ENCODE measurements at regions not wholly inside any gene's neighbourhood (a gene's known extent, or its start where the extent isn't known, plus 50 kb on each side); places are given as distances from the start of the nearest gene placed in this dataset.
A peak's percentile ranks its signal among the peaks of the same experiment; 100 is the strongest.

DNA sequence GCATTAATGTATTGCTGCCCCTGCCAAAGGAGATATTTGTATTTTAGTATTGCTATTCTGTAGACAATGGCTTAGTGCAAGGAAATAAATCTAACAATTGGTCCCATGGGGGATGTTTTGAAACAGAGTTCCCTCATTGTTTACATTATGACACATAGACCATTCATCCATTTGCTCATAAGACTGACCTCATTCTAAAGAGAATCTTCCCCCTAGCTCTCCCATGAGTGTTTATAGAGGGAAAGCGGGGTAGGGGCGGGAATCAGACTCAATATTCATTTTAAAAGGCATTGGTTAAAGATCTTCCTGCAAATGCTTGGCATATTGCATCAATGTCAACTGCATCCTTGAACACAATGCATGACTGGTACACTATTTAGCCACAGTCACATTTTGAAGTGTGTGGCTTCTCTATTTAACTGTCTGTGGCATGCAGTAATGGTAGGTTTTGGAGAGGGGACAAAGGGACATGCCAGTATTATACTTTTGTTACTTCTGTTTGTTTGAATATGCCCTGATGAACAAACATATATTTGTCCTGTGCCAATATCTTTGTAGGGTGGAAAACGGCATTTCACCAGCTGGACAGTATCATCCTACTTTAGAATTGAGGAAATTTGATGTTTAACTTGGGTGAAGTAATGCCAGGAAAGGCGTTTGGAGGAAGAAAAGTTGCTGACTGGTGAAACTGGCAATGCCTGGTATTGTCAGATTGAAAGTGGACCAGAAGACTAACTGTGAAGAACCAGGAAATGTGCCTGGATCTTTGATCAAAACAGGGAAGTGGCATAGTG lies 84.1 kb upstream of the MEGF10 start (continued):
- TF ChIP-seq, protein P1, sequence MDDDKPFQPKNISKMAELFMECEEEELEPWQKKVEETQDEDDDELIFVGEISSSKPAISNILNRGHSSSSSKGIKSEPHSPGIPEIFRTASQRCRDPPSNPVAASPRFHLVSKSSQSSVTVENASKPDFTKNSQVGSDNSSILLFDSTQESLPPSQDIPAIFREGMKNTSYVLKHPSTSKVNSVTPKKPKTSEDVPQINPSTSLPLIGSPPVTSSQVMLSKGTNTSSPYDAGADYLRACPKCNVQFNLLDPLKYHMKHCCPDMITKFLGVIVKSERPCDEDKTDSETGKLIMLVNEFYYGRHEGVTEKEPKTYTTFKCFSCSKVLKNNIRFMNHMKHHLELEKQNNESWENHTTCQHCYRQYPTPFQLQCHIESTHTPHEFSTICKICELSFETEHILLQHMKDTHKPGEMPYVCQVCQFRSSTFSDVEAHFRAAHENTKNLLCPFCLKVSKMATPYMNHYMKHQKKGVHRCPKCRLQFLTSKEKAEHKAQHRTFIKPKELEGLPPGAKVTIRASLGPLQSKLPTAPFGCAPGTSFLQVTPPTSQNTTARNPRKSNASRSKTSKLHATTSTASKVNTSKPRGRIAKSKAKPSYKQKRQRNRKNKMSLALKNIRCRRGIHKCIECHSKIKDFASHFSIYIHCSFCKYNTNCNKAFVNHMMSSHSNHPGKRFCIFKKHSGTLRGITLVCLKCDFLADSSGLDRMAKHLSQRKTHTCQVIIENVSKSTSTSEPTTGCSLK (tag by site-specific recombination; IDR thresholded peaks at IDR 0.05): no peak
- TF ChIP-seq ZBTB48 (tag by site-specific recombination; IDR thresholded peaks at IDR 0.05): no peak
- TF ChIP-seq, protein P2, sequence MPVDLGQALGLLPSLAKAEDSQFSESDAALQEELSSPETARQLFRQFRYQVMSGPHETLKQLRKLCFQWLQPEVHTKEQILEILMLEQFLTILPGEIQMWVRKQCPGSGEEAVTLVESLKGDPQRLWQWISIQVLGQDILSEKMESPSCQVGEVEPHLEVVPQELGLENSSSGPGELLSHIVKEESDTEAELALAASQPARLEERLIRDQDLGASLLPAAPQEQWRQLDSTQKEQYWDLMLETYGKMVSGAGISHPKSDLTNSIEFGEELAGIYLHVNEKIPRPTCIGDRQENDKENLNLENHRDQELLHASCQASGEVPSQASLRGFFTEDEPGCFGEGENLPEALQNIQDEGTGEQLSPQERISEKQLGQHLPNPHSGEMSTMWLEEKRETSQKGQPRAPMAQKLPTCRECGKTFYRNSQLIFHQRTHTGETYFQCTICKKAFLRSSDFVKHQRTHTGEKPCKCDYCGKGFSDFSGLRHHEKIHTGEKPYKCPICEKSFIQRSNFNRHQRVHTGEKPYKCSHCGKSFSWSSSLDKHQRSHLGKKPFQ (tag by site-specific recombination; IDR thresholded peaks at IDR 0.05): no peak
- peak; percentile 71 for TF ChIP-seq GLIS1 (tag by site-specific recombination; IDR thresholded peaks at IDR 0.05)
- TF ChIP-seq ZNF23 (tag by site-specific recombination; IDR thresholded peaks at IDR 0.05; ENCODE audit: borderline replicate concordance): no peak
- peak; percentile 33; the same call in 1 of the 2 replicates for TF ChIP-seq ZNF501 (tag by site-specific recombination; IDR thresholded peaks at IDR 0.05)
- no peak for TF ChIP-seq ZNF555 (tag by site-specific recombination; conservative IDR thresholded peaks at IDR 0.05)
- no peak for TF ChIP-seq BCL11B (tag by site-specific recombination; IDR thresholded peaks at IDR 0.05; ENCODE audit: low read depth)
- TF ChIP-seq, protein P3, sequence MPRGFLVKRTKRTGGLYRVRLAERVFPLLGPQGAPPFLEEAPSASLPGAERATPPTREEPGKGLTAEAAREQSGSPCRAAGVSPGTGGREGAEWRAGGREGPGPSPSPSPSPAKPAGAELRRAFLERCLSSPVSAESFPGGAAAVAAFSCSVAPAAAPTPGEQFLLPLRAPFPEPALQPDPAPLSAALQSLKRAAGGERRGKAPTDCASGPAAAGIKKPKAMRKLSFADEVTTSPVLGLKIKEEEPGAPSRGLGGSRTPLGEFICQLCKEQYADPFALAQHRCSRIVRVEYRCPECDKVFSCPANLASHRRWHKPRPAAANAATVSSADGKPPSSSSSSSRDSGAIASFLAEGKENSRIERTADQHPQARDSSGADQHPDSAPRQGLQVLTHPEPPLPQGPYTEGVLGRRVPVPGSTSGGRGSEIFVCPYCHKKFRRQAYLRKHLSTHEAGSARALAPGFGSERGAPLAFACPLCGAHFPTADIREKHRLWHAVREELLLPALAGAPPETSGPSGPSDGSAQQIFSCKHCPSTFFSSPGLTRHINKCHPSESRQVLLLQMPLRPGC (tag by site-specific recombination; IDR thresholded peaks at IDR 0.05): peak; percentile 93
- peak; percentile 96 for TF ChIP-seq ZNF184 (tag by site-specific recombination; IDR thresholded peaks at IDR 0.05)
- TF ChIP-seq ZNF596 (tag by site-specific recombination; IDR thresholded peaks at IDR 0.05): no peak
- no peak for TF ChIP-seq ZIC2 (tag by site-specific recombination; IDR thresholded peaks at IDR 0.05)
- TF ChIP-seq, protein P4, sequence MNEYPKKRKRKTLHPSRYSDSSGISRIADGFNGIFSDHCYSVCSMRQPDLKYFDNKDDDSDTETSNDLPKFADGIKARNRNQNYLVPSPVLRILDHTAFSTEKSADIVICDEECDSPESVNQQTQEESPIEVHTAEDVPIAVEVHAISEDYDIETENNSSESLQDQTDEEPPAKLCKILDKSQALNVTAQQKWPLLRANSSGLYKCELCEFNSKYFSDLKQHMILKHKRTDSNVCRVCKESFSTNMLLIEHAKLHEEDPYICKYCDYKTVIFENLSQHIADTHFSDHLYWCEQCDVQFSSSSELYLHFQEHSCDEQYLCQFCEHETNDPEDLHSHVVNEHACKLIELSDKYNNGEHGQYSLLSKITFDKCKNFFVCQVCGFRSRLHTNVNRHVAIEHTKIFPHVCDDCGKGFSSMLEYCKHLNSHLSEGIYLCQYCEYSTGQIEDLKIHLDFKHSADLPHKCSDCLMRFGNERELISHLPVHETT (tag by site-specific recombination; IDR thresholded peaks at IDR 0.05): peak; percentile 96
- no peak for TF ChIP-seq ZSCAN30 (tag by site-specific recombination; IDR thresholded peaks at IDR 0.05)
- 0 out of 2 replicates have a peak, but pooled peaks have one; percentile 66 for TF ChIP-seq ZNF561 (tag by site-specific recombination; IDR thresholded peaks at IDR 0.05; ENCODE audit: borderline replicate concordance)
- TF ChIP-seq, protein P5, sequence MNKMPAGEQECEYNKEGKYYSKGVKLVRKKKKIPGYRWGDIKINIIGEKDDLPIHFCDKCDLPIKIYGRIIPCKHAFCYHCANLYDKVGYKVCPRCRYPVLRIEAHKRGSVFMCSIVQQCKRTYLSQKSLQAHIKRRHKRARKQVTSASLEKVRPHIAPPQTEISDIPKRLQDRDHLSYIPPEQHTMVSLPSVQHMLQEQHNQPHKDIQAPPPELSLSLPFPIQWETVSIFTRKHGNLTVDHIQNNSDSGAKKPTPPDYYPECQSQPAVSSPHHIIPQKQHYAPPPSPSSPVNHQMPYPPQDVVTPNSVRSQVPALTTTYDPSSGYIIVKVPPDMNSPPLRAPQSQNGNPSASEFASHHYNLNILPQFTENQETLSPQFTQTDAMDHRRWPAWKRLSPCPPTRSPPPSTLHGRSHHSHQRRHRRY (tag by site-specific recombination; IDR thresholded peaks at IDR 0.05): no peak
- peak; percentile 89 for TF ChIP-seq KLF8 (tag by site-specific recombination; IDR thresholded peaks at IDR 0.05)
- no peak; the same call in 1 of the 2 replicates for TF ChIP-seq ZBTB20 (tag by site-specific recombination; IDR thresholded peaks at IDR 0.05)
- TF ChIP-seq, protein P6, sequence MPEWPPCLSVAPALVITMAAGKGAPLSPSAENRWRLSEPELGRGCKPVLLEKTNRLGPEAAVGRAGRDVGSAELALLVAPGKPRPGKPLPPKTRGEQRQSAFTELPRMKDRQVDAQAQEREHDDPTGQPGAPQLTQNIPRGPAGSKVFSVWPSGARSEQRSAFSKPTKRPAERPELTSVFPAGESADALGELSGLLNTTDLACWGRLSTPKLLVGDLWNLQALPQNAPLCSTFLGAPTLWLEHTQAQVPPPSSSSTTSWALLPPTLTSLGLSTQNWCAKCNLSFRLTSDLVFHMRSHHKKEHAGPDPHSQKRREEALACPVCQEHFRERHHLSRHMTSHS (tag by site-specific recombination; IDR thresholded peaks at IDR 0.05): no peak
- TF ChIP-seq, protein P7, sequence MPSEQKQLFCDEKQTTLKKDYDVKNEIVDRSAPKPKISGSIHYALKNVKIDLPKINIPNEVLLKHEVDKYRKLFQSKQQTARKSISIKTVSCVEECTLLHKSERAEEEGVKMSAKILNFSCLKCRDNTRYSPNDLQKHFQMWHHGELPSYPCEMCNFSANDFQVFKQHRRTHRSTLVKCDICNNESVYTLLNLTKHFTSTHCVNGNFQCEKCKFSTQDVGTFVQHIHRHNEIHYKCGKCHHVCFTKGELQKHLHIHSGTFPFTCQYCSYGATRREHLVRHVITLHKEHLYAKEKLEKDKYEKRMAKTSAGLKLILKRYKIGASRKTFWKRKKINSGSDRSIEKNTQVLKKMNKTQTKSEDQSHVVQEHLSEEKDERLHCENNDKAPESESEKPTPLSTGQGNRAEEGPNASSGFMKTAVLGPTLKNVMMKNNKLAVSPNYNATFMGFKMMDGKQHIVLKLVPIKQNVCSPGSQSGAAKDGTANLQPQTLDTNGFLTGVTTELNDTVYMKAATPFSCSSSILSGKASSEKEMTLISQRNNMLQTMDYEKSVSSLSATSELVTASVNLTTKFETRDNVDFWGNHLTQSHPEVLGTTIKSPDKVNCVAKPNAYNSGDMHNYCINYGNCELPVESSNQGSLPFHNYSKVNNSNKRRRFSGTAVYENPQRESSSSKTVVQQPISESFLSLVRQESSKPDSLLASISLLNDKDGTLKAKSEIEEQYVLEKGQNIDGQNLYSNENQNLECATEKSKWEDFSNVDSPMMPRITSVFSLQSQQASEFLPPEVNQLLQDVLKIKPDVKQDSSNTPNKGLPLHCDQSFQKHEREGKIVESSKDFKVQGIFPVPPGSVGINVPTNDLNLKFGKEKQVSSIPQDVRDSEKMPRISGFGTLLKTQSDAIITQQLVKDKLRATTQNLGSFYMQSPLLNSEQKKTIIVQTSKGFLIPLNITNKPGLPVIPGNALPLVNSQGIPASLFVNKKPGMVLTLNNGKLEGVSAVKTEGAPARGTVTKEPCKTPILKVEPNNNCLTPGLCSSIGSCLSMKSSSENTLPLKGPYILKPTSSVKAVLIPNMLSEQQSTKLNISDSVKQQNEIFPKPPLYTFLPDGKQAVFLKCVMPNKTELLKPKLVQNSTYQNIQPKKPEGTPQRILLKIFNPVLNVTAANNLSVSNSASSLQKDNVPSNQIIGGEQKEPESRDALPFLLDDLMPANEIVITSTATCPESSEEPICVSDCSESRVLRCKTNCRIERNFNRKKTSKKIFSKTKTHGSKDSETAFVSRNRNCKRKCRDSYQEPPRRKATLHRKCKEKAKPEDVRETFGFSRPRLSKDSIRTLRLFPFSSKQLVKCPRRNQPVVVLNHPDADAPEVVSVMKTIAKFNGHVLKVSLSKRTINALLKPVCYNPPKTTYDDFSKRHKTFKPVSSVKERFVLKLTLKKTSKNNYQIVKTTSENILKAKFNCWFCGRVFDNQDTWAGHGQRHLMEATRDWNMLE (tag by site-specific recombination; conservative IDR thresholded peaks at IDR 0.05; ENCODE audit: low read depth): peak; percentile 44; the same call in 1 of the 2 replicates
- no peak for TF ChIP-seq SCRT1 (tag by site-specific recombination; IDR thresholded peaks at IDR 0.05; ENCODE audit: borderline replicate concordance)

Data from HEK293 (cell line).